ENCODE measurements at regions not wholly inside any gene's neighbourhood (a gene's known extent, or its start where the extent isn't known, plus 50 kb on each side); places are given as distances from the start of the nearest gene placed in this dataset.
"Not testable (repeated sequence)": the region's sequence is repeated elsewhere in the genome, so short reads cannot be mapped to it uniquely, and the experiment has no call there.

DNA sequence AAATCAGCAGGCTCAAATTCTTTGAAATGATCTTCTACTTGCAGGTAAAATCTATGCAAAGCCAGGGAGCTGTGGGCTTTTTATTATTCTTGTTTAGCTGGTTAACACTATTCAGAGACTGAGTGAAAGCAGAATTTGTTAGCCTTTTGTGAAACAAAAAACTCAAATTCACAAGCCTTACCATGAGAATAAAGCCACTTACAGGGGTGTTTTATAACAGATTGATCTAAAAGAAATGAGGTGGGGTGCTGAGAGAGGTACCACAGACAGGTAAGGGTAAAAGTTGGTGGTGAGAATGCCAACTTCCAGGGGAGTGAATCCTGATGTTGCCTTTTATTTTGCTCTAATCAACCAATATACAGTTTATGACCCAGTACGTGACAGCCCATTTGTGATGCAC is 1585.6 kb downstream of the EFNA5 start:
- DNase-seq (ENCODE audit: low read depth in 1 of 2, low spot score in 1 of 2) = no peak

DNA sequence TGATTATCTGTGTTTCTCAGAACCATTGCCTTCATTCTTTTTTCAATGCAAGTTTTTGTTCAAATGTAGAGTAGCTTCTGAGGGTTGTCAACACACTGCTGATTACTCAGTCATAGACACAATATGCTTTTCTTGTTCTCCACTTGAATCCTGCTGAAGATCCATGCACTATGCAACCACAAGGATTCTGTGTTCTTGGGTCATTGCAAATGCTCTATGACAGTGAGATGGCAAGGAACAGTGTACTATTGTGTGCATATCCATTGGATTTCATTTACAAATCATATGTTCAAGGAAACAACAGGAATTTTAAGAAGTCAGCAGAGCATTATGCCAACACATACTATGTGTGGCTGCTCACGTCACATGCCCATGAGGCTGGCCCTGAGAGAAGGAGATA is 1590.2 kb downstream of the EFNA5 start:
- no peak for DNase-seq (ENCODE audit: low read depth in 1 of 2, low spot score in 1 of 2)
- in situ Hi-C loops (cut with HindIII; ENCODE audit: low pct_unique_long_range_greater_than_20kb, low sequenced_read_pairs) = no loop called here
- TF ChIP-seq JUND (IDR thresholded peaks at IDR 0.05; ENCODE audit: low read depth) = no peak

More for the DNA sequence above, 1585.6 kb downstream of the EFNA5 start:
- TF ChIP-seq JUND (IDR thresholded peaks at IDR 0.05; ENCODE audit: low read depth) = no peak
- in situ Hi-C loops (cut with HindIII; ENCODE audit: low pct_unique_long_range_greater_than_20kb, low sequenced_read_pairs) = no loop called here

DNA sequence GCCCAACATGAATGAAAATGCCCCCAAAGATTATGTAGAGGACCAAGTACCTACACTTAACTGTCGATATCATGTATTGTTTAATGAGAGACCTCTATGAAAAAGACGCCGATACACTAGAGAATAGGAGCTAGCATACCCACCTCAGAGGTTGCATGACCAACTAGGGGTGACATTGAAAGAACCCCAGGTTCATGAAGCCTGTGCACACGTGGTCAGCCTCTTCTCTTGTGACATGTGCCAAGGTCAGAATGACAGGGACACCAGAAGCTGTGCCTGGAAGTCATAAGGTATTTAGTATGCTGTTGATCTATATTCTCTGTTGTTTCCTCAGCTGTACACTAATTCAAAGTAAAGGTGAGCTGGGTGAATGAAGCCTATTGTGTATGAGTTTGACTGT is 1594.1 kb downstream of the EFNA5 start:
- no peak for TF ChIP-seq JUND (IDR thresholded peaks at IDR 0.05; ENCODE audit: low read depth)
- in situ Hi-C loops (cut with HindIII; ENCODE audit: low pct_unique_long_range_greater_than_20kb, low sequenced_read_pairs) = no loop called here
- DNase-seq (ENCODE audit: low read depth in 1 of 2, low spot score in 1 of 2) = no peak

DNA sequence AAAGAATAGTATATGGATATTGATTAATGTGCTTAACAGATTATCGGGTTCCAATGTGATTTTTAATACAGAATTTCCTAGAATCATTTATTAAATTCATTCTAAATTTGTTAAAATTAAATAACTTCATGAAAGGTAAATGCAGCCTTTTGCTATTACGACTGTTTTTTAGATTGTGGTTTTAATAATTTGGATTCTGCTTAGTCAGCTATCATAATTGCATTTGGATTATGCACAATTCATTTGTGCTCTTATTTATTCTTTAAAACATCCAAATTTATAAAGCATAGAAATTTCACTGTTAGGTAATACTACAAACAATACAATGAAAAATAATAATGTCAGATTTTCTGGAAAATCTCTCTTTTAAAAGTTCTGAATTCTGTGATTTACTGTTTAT is 1598.5 kb downstream of the EFNA5 start:
- in situ Hi-C loops (cut with HindIII; ENCODE audit: low pct_unique_long_range_greater_than_20kb, low sequenced_read_pairs) = no loop called here
- TF ChIP-seq JUND (IDR thresholded peaks at IDR 0.05; ENCODE audit: low read depth) = no peak
- no peak for DNase-seq (ENCODE audit: low read depth in 1 of 2, low spot score in 1 of 2)

DNA sequence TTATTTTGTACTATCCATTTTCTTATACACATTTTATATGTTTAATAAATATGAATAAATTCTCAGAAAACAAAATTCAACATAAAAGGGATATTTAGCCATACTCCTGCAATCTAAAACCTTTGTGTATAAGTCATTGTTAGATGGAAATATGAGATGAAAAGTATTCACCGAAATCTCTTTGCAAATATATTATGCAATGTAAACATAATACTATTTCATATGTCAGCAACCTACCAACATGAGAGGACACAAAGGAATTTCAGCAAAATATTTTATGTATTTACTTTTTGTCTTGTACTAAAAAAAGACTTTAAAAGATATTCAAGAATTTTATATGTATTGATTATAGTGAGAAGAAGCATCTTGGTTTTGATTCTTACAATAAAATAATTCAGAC is 1623.4 kb downstream of the EFNA5 start:
- no peak for DNase-seq (ENCODE audit: low read depth in 1 of 2, low spot score in 1 of 2)
- in situ Hi-C loops (cut with HindIII; ENCODE audit: low pct_unique_long_range_greater_than_20kb, low sequenced_read_pairs) = no loop called here
- no peak for TF ChIP-seq JUND (IDR thresholded peaks at IDR 0.05; ENCODE audit: low read depth)

DNA sequence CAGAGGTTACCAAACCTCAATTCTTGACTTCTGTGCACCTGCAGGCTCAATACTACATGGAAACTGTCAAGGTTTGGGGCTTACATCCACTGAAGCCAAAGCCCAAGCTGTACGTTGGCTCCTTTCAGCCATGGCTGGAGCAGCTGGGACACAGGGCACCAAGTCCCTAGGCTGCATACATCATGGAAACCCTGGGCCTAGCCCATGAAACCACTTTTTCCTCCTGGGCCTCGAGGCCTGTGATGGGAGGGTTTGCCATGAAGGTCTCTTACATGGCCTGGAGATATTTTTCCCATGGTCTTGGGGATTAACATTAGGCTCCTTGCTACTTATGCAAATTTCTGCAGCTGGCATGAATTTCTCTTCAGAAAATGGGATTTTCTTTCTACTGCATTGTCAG is 1638.7 kb downstream of the EFNA5 start:
- in situ Hi-C loops (cut with HindIII; ENCODE audit: low pct_unique_long_range_greater_than_20kb, low sequenced_read_pairs); DNase-seq (ENCODE audit: low read depth in 1 of 2, low spot score in 1 of 2): not testable (repeated sequence)

DNA sequence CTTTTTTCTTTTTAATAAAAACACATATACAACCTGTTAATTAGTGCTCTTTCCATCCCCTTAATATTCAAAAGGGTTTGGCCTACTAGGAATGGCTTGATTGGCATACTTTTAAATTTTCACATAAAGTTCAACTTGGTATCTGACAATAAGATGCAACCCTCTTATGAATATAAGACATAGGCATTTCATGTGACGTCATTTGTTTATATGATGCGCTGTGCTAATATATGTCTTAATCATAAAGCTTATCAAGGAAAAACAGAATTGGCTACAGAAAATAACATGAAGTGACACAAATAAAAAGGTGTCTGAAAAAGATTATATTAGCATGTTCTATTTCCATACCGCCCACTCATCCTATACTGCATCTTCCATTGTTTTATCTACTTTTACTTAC is 1642.4 kb downstream of the EFNA5 start:
- in situ Hi-C loops (cut with HindIII; ENCODE audit: low pct_unique_long_range_greater_than_20kb, low sequenced_read_pairs) = no loop called here
- TF ChIP-seq JUND (IDR thresholded peaks at IDR 0.05; ENCODE audit: low read depth) = no peak
- DNase-seq (ENCODE audit: low read depth in 1 of 2, low spot score in 1 of 2) = no peak

DNA sequence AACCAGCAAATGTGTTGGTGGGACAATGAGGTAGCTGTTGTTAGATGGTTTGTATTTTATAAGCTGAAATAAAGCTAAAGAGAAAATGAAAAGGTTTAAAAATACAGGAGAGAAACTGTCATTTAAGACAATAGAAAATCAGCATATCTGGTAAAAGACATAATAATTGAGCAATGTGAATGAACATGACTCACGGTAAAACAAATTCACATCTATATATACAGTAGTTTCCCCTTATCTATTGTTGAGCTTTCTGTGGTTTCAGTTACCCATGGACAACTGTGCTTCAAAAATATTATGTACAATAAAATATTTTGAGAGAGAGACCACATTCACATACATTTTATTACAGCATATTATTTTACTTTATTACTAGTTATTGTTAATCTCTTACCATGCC is 1649.8 kb downstream of the EFNA5 start:
- no peak for DNase-seq (ENCODE audit: low read depth in 1 of 2, low spot score in 1 of 2)
- in situ Hi-C loops (cut with HindIII; ENCODE audit: low pct_unique_long_range_greater_than_20kb, low sequenced_read_pairs) = no loop called here
- no peak for TF ChIP-seq JUND (IDR thresholded peaks at IDR 0.05; ENCODE audit: low read depth)

DNA sequence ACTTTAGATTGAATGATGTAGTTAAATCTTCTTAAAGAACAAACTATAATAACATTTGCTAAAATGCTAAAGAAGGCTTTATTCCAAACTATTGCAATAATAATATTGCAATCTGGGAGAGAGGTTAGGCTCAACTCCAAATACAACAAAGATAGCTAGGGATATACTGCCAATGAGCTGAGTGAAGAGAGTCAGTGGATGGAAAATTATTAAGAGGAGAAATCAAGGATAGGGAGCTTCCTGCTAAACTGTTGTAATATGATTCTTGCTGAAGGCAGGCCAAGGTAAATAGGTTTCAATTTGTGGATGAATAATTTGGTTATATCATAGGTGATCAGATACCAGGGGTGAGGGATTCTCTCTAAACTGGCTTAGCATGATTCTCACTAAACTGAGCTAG is 1651.5 kb downstream of the EFNA5 start:
- peak in 1 of 2 experiments; percentile 28 for DNase-seq (ENCODE audit: low read depth in 1 of 2, low spot score in 1 of 2)
- in situ Hi-C loops (cut with HindIII; ENCODE audit: low pct_unique_long_range_greater_than_20kb, low sequenced_read_pairs) = no loop called here
- TF ChIP-seq JUND (IDR thresholded peaks at IDR 0.05; ENCODE audit: low read depth) = no peak

DNA sequence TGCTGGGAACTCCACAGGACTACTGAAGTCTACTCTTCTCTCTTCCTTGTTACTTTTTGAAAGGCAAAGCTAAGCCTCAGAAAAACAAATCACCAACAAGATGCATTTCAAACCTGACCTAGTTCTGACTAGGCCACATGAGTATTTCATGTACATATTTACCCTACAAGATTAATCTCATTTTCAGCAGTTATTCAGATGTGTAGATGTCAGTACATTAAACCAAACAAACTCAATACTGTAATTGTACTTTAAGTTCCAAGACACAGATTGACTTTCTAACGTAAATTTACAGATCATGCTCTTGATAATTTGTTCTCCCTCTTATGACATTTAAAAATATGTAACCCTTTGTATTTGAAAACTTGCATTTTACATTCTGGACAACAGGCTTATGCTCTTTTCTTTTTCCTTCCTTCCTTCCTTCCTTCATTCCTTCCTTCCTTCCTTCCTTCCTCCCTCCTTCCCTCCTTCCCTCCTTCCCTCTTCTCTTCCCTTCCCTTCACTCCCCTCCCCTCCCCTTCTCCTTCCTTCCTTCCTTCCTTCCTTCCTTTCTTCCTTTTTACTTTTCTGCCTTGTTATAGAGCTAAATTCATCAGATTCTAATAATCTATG is 1653.4 kb downstream of the EFNA5 start:
- in situ Hi-C loops (cut with HindIII; ENCODE audit: low pct_unique_long_range_greater_than_20kb, low sequenced_read_pairs) = no loop called here
- peak; percentile 1 to 69 for DNase-seq (ENCODE audit: low read depth in 1 of 2, low spot score in 1 of 2)
- TF ChIP-seq JUND (IDR thresholded peaks at IDR 0.05; ENCODE audit: low read depth) = peak; percentile 68; the same call in 1 of the 2 replicates

DNA sequence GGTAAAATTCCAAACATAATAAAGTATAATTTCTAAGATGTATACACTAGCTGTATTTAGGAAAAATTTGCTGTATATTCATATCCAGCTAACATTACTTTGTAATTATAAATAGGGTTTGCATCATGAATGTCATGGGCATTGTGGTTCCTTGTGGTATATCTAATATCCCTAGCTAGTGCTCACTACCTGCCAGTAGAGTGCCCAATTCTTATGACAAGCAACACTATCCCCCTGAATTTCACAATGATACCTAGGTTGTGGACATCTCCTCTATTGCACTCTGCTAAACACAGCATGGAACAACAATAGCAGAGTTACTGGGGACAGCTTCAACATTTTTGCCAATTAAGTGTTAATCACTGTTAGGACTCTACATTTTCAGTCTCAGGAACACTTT is 1656.5 kb downstream of the EFNA5 start:
- TF ChIP-seq JUND (IDR thresholded peaks at IDR 0.05; ENCODE audit: low read depth) = no peak
- DNase-seq (ENCODE audit: low read depth in 1 of 2, low spot score in 1 of 2) = no peak
- in situ Hi-C loops (cut with HindIII; ENCODE audit: low pct_unique_long_range_greater_than_20kb, low sequenced_read_pairs) = no loop called here

DNA sequence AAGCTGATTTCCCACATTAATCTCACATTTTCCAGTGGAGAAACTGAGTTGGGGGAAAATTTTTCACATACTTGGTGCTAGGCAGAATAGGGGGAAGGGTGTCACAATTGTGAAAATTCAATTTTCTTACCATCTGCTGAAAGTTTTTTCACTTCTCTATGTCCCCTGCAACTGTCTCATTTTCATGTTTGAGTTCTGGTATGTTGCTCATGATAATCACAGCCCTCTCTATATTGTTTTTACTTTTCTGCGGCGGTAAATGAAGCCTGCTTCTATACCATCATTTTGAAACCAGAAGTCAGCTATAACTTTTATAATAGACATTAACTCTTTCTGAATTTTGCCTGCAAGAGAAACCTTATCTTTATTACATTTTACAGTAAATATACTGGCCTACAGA is 1664.5 kb downstream of the EFNA5 start:
- DNase-seq (ENCODE audit: low read depth in 1 of 2, low spot score in 1 of 2) = no peak
- in situ Hi-C loops (cut with HindIII; ENCODE audit: low pct_unique_long_range_greater_than_20kb, low sequenced_read_pairs) = no loop called here
- no peak for TF ChIP-seq JUND (IDR thresholded peaks at IDR 0.05; ENCODE audit: low read depth)

DNA sequence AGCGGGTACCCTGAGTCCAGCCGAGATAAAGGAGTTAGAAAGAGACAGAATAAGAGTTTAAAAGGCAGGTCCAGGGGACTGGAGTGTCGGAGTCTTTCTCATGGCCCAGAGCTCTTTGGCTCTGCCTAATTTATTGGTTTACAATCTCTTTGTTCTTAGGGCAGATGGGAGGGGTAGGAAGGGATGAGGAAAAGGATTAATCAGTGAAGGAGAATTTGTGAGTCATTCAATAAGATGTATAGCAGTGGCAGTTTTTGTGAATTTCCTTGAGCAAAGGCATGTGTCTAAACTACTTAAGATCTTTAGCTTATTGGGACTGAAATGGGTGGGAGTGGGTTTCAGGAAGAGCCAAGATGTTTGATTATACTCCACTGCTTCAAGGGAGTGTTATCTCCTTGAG is 1671.7 kb downstream of the EFNA5 start:
- in situ Hi-C loops (cut with HindIII; ENCODE audit: low pct_unique_long_range_greater_than_20kb, low sequenced_read_pairs) = not testable (repeated sequence)

DNA sequence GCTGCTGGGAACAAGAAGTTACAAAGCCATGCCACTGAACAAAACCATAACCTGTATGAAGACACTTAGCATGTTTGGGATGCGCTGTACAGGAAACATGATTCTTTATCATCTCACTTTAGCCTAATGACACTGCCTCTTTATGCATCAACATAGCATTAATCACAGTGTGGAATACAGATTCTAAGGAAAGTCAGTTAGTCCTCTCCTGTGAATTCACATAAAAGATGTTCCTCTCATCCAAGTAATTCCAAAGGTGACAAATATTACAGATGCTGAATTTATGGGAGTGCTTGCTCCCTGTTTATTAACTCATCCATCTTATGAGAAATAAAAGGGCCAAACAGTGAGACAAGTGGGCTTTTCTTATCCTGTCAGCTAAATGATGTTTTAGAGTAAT is 1677.7 kb downstream of the EFNA5 start:
- no peak for TF ChIP-seq JUND (IDR thresholded peaks at IDR 0.05; ENCODE audit: low read depth)
- in situ Hi-C loops (cut with HindIII; ENCODE audit: low pct_unique_long_range_greater_than_20kb, low sequenced_read_pairs) = no loop called here
- no peak for DNase-seq (ENCODE audit: low read depth in 1 of 2, low spot score in 1 of 2)

More for the DNA sequence above, 1671.7 kb downstream of the EFNA5 start:
- DNase-seq (ENCODE audit: low read depth in 1 of 2, low spot score in 1 of 2) = not testable (repeated sequence)
